ENCODE measurements at regions not wholly inside any gene's neighbourhood (a gene's known extent, or its start where the extent isn't known, plus 50 kb on each side); places are given as distances from the start of the nearest gene placed in this dataset.

- H3K4me2 ChIP-seq (ENCODE audit: extremely low read depth, insufficient read depth, low read length), result no peak overlapping the region
- H3K27ac ChIP-seq (ENCODE audit: insufficient read depth, low read length), result no peak overlapping the region
- no peaks in the 10 kb centered on the region for H3K9me3 ChIP-seq (ENCODE audit: control insufficient read depth, insufficient read depth, low read depth, low read length)
- DNase-seq (ENCODE audit: low read depth in 2 of 2), result peak; percentile 66 to 73
- no peaks in the 10 kb centered on the region for H3K79me2 ChIP-seq (ENCODE audit: control insufficient read depth, insufficient read depth, low read length)
- no peak overlapping the region for H3K4me3 ChIP-seq (replicated peaks in 1 of 4; ENCODE audit: control extremely low read depth in 1 of 4, insufficient read depth in 1 of 4, low read depth in 3 of 4, low read length in 4 of 4)
- no peaks in the 10 kb centered on the region for H3K36me3 ChIP-seq (ENCODE audit: control insufficient read depth, insufficient read depth, low read length)
- no peak overlapping the region for H2AFZ ChIP-seq (ENCODE audit: low read length)
- no peaks in the 10 kb centered on the region for H4K20me1 ChIP-seq (ENCODE audit: control insufficient read depth, extremely low read depth, insufficient read depth, low read length)
- peaks cover 7% of the 10 kb centered on the region for H3K4me1 ChIP-seq (ENCODE audit: control insufficient read depth, extremely low read depth, insufficient read depth, low read length)
- H3K9ac ChIP-seq (ENCODE audit: insufficient read depth, low read length), result no peak overlapping the region
- TF ChIP-seq CTCF (conservative IDR thresholded peaks at IDR 0.05 in 1 of 2, IDR thresholded peaks at IDR 0.05 in 1 of 2; ENCODE audit: low read depth in 1 of 2, low read length in 2 of 2) (no peak), EZH2 (IDR thresholded peaks at IDR 0.05; ENCODE audit: low read length, missing control alignments) (no peak)
- no peaks in the 10 kb centered on the region for H3K27me3 ChIP-seq (ENCODE audit: control insufficient read depth, insufficient read depth, low read length)
Measured at GRCh38 chr4:123477711-123478209, 81.2 kb downstream of the SPRY1 start.

DNA sequence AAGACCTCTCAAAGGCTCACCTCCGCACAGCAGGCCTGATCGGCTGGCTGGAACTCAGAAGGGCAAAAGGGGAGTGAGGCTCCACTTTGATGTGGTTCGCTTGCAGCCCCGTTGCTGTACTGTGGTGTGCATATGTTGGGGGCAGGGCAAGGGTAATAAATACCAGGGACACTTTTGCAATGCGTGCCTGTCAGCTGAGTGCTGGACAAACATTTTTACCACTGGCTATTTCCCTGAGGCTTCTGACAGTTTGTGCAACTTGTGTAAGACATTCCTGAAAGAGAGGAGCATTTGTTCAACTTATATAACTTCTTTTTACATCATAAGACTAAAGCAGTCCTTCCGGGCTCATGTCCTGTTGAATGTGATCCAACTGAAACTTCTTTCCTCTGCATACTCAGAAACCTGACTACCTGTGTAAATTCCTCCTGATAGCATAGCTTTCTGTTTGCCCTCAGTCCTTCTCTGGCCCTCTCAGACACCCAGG is 82.3 kb downstream of the SPRY1 start:
- H3K4me1 ChIP-seq (ENCODE audit: control insufficient read depth, extremely low read depth, insufficient read depth, low read length), result peaks cover 7% of the 10 kb centered on the region
- no peak overlapping the region for H3K4me3 ChIP-seq (replicated peaks in 1 of 4; ENCODE audit: control extremely low read depth in 1 of 4, insufficient read depth in 1 of 4, low read depth in 3 of 4, low read length in 4 of 4)
- no peaks in the 10 kb centered on the region for H3K79me2 ChIP-seq (ENCODE audit: control insufficient read depth, insufficient read depth, low read length)
- H3K27ac ChIP-seq (ENCODE audit: insufficient read depth, low read length), result no peak overlapping the region
- no peaks in the 10 kb centered on the region for H3K27me3 ChIP-seq (ENCODE audit: control insufficient read depth, insufficient read depth, low read length)
- TF ChIP-seq EZH2 (IDR thresholded peaks at IDR 0.05; ENCODE audit: low read length, missing control alignments) (no peak), CTCF (conservative IDR thresholded peaks at IDR 0.05 in 1 of 2, IDR thresholded peaks at IDR 0.05 in 1 of 2; ENCODE audit: low read depth in 1 of 2, low read length in 2 of 2) (no peak)
- no peak overlapping the region for H2AFZ ChIP-seq (ENCODE audit: low read length)
- peak; percentile 56 to 67 for DNase-seq (ENCODE audit: low read depth in 2 of 2)
- no peaks in the 10 kb centered on the region for H3K36me3 ChIP-seq (ENCODE audit: control insufficient read depth, insufficient read depth, low read length)
- no peaks in the 10 kb centered on the region for H4K20me1 ChIP-seq (ENCODE audit: control insufficient read depth, extremely low read depth, insufficient read depth, low read length)
- H3K9ac ChIP-seq (ENCODE audit: insufficient read depth, low read length), result no peak overlapping the region
- H3K9me3 ChIP-seq (ENCODE audit: control insufficient read depth, insufficient read depth, low read depth, low read length), result no peaks in the 10 kb centered on the region
- H3K4me2 ChIP-seq (ENCODE audit: extremely low read depth, insufficient read depth, low read length), result no peak overlapping the region

DNA sequence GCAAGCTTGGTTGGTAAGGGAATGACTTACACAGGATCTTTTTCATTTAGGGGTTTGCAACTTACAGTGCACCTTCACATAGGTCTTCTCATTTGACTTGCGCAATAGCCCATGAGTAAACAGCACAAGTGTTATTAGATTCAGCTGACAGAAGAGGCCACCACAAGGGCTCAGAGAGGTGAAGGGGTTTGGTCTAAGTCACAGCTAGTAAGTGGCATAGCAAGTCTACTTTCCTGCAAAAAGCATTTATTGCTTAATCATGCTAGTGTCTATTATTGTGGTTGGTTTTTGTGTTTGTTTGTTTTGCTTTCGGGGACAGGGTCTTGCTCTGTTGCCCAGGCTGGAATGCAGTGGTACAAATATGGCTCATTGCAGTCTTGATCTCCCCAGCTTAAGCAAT is 83.3 kb downstream of the SPRY1 start:
- Histone ChIP-seq H4K20me1 (ENCODE audit: control insufficient read depth, extremely low read depth, insufficient read depth, low read length) (no peaks in the 10 kb centered on the region), H3K9me3 (ENCODE audit: control insufficient read depth, insufficient read depth, low read depth, low read length) (no peaks in the 10 kb centered on the region), H3K36me3 (ENCODE audit: control insufficient read depth, insufficient read depth, low read length) (no peaks in the 10 kb centered on the region), H3K4me2 (ENCODE audit: extremely low read depth, insufficient read depth, low read length) (no peak overlapping the region), H3K27ac (ENCODE audit: insufficient read depth, low read length) (no peak overlapping the region), H3K4me1 (ENCODE audit: control insufficient read depth, extremely low read depth, insufficient read depth, low read length) (peaks cover 7% of the 10 kb centered on the region), H3K27me3 (ENCODE audit: control insufficient read depth, insufficient read depth, low read length) (no peaks in the 10 kb centered on the region), H2AFZ (ENCODE audit: low read length) (no peak overlapping the region), H3K9ac (ENCODE audit: insufficient read depth, low read length) (no peak overlapping the region), H3K79me2 (ENCODE audit: control insufficient read depth, insufficient read depth, low read length) (no peaks in the 10 kb centered on the region), H3K4me3 (replicated peaks in 1 of 4; ENCODE audit: control extremely low read depth in 1 of 4, insufficient read depth in 1 of 4, low read depth in 3 of 4, low read length in 4 of 4) (no peak overlapping the region)
- TF ChIP-seq EZH2 (IDR thresholded peaks at IDR 0.05; ENCODE audit: low read length, missing control alignments) (no peak), CTCF (conservative IDR thresholded peaks at IDR 0.05 in 1 of 2, IDR thresholded peaks at IDR 0.05 in 1 of 2; ENCODE audit: low read depth in 1 of 2, low read length in 2 of 2) (no peak)
- peak in 1 of 2 donors; percentile 28 for DNase-seq (ENCODE audit: low read depth in 2 of 2)

All from fibroblast of lung (primary cell).